LNCAP (cell line): ENCODE measurements at regions not wholly inside any gene's neighbourhood (a gene's known extent, or its start where the extent isn't known, plus 50 kb on each side); places are given as distances from the start of the nearest gene placed in this dataset.

Experiments used
- CTCF ChIP-seq: fragments of 450-650 bp; IDR thresholded peaks from 2 replicates; pipeline ENCODE4 v1.5.1; 2017; ENCODE audit warnings: mild to moderate bottlenecking

GRCh38 chr3:65303431-65303830, 615.6 kb upstream of the ADAMTS9 start:
- no peak for TF ChIP-seq CTCF

DNA sequence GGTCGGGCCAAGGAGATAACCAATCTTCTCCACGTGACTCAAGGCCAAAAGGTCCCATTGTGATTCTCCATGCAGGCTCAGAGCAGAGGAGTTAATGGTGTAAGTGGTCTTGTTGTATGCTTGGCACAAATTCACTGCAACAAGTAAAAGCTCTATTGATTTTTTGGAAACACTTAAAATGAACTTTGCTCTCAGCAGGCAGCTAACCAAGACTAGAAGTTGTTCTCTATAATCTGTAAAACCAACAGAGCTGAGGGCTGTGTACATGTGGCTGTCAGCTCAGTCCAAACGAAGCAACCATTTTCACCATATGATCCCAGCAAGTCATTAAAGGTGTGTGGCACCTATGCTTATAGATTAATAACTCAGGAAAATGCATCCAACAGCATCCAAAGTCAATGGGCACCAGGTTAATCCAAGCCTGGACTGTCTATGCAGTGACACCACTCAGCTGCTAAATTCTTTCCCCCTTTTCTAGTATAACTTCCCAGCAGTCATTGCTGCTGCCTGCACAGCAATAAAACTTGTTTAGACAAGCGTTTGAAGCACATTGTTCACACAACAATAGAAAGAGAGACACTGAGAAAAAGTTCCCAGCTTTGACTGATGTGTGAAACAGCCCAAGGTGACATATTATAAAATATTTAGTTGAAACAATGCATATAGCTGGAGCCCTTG, 603.8 kb upstream of the ADAMTS9 start:
- no peak for TF ChIP-seq CTCF

GRCh38 chr3:65288776-65289175, 601.0 kb upstream of the ADAMTS9 start:
- TF ChIP-seq CTCF = no peak

DNA sequence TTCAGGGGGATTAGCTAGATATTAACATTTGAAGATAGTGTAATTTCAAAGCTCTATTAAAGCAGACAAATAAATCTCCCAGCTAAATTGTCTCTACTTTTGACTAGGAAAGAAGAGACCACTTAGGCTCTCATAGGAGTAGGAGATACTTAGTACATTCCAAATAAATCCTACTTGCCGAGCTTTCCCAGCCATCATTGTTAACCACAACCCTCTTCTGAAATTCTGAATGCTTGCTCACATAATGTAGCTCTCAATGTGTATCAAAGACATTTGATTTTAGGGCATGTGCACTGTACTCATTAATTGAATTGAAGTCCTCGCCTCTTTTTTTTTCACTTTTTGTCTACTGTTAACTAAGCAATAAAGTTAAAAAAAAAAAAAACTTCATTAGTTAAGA, 598.2 kb upstream of the ADAMTS9 start:
- no peak for TF ChIP-seq CTCF

DNA sequence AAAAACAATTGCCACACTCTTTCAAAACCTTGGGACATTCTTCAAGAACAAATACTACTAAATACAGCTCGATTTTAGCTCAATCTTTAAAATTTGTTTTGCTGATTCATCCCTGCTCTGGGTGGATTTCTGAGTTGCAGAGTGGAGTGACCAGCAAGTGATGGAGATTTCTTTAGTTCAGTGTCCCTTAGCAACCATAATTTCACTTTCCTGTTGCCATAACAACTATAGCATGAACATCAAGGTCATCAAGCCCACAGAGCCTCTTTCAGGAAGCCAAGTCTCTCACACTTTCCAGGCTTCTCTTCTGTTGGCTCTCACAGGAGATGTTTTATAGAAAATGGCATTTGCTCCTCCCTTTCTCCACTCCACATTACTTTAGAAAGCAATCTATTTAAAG, 597.2 kb upstream of the ADAMTS9 start:
- TF ChIP-seq CTCF = no peak

- no peak for TF ChIP-seq CTCF
Observed at GRCh38 chr3:65284546-65284945, 596.7 kb upstream of the ADAMTS9 start.

GRCh38 chr3:65279225-65279782, 591.5 kb upstream of the ADAMTS9 start:
- TF ChIP-seq CTCF = no peak

- TF ChIP-seq CTCF = no peak
Observed at GRCh38 chr3:65277798-65278197, 590.0 kb upstream of the ADAMTS9 start.
